ENCODE measurements at regions not wholly inside any gene's neighbourhood (a gene's known extent, or its start where the extent isn't known, plus 50 kb on each side); places are given as distances from the start of the nearest gene placed in this dataset.

GRCh38 chr6:15147827-15148226 lies 98.0 kb upstream of the JARID2 start:
- no peak for TF ChIP-seq POLR2A (IDR thresholded peaks at IDR 0.05)
- TF ChIP-seq CTCF (IDR thresholded peaks at IDR 0.05), result no peak
- no peak for TF ChIP-seq POLR2AphosphoS5 (IDR thresholded peaks at IDR 0.05; ENCODE audit: insufficient read depth in 1 of 2, low read depth in 1 of 2)
